Renal cortical epithelial cell (primary cell): ENCODE measurements at regions not wholly inside any gene's neighbourhood (a gene's known extent, or its start where the extent isn't known, plus 50 kb on each side); places are given as distances from the start of the nearest gene placed in this dataset.
A peak's percentile ranks its signal among the peaks of the same experiment; 100 is the strongest.

Source experiments
- DNase-seq: peaks from one replicate; pipeline ENCODE4 v3.0.0-alpha.2; 2011; ENCODE audit warnings: low read depth

DNA sequence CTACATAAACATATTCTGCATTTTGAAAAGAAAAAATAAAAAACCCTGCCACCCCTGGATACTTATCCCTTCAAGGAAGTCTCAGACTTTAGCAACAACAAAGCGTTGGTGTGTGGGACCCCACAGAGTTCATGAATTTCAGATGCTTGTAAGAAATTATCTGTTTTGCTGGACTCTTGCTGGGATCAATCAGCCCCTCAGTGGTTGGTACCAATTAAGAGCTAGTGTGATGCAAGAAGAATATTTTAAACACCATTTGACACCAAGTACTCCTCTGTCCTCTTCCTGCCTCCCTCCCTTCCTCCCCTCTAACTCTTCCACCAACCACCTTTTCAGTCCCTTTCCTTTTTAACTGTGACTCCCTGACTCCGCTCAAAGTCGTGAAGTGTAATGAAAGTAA, 51.5 kb downstream of the SST start:
- no peak for DNase-seq

DNA sequence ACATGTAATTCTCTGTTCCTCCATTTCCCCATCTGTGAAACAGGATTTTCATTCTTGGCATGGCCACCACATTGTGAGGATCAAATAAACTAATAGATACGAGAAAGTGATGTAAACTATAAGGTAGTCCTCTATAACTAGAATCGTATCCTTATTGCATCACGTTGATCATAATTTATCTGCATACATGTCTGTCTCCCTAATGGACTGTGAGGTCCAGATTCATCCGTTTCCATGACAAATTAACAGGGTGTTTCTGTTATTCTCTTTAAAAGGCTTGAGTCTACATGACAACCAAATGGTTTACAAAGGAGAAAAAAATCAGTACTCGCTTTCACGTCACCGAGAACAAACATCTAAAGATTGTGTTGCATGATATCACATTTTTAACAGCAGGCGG, 53.0 kb downstream of the SST start:
- no peak for DNase-seq

DNA sequence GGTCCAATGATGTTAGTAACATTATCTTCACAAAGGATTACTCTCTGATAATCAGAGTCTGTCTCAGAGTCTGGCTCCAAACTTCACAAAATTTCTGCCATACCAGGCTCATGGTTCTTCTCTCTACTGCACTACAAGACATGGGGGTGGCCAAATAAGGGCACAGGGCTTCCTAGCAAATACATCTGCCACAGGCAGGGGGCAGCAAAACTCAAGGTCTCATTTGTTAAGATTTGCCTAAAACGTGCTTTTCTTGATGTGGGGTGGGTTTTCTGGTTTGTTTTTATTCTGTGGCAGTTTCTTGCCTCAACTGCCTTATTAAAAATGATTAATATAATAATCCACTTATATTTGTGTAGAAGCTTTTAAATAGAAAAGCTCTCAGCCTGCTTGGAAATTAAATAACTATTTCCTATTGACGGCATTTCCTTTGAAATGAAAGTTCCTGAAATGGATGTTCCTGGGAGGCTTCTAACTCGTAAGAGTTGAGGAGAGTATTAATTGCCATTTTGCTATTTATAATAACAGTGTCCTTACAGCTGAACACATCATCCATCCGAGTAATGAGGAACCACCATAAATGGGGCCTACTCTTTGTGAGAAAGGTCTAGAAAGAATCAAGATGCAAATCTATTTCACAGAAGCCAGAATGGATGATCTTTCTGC, 53.8 kb downstream of the SST start:
- DNase-seq = peak; percentile 70

DNA sequence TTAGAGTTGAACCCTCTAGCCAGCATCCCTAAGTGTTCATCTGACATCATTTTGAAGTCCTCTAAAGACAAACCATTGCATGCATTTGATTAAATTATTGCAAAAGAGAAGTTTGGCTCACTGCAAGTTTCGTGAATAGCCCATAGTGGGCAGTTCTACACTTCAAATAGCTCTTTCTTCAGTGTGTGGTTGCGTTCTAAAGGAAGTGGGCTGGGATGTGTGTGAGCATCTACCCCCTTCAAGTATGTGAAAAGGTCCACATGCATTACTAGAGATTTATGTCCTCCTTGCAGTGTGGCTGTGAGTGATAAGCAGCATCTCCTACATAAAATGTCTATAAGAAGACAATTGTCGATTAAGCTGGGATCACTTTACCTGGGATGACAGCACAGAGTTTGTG, 54.6 kb downstream of the SST start:
- DNase-seq = no peak

DNA sequence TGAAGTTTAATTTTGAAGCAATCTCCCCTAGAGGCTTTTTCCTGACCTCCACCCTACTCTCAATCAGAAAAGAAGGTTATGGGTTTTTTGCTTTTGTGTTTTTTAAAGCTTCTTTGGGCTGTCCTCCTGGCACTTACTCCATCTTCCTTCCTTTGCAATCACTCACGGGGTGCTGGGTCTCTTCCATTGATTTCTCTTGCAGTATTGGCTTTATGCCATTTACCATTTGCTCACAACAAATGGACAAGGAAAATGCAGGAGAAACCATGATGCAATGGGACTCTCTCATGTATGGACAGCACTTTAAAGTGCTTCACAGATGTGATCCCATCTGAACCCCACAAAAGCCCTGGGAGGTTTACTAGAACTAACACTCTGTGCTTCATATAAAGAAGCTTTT, 57.5 kb downstream of the SST start:
- DNase-seq = no peak

DNA sequence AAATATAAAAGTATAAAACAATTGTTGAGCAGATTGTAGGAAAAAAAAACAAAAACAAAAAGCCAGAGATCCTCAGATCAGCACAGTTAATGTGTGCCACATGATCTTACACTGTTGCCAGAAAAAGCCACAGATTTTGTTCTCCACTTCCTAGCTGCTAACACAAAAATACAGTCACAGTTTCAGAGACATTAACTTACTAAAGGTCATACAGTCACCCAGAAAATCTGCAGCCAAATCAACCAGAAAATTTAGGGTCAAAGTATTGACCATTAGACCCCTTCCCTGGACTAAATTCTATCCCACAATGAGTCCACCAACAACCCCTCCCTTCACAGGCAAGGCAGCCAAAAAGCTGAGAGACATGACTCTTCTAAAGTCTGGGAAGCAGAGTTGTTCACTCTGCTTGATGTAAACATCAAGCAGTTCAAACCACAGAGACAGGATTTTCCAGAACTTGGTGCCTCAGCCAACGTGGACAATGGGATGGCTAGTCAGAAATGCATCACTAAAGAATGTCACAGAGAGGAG, 59.1 kb downstream of the SST start:
- DNase-seq = peak; percentile 92

DNA sequence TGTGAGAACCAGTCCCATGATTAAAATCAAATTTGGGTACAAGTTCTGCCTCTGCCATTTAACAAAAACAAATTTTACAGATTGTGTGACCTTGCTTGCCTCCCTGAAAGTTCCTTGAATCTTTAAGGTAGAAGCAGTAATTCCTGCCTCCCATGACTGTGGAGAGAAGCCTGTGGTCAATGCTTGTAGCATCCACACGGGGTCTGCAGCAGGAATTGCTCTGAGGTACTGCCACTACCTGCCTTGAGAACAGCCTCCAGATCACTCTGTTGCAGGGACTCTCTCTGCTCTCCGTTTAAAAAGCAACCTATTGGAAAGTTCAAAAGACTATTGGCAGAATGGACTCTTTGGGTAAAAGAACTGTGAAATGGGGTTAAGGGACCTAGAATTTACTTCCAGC, 75.9 kb downstream of the SST start:
- DNase-seq = no peak

DNA sequence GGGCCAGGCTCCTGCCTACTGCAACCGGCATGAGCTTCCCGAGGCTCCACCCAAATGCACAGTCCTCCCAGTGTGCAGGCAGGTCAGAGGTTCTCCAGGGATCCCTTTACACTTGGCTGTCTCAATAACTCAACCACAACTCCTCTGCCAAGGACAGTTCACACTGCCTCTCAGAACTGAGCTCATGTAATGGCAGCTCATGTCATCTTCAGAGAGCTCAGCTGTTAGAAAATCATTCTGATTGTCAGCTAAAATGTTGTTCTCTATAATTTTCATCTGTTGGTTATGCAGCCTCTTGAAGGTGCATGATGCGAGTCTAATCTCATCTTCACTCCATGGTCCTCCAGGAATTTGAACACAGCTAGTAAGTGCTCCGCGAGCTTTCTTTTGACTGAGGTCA, 76.7 kb downstream of the SST start:
- DNase-seq = peak; percentile 41

DNA sequence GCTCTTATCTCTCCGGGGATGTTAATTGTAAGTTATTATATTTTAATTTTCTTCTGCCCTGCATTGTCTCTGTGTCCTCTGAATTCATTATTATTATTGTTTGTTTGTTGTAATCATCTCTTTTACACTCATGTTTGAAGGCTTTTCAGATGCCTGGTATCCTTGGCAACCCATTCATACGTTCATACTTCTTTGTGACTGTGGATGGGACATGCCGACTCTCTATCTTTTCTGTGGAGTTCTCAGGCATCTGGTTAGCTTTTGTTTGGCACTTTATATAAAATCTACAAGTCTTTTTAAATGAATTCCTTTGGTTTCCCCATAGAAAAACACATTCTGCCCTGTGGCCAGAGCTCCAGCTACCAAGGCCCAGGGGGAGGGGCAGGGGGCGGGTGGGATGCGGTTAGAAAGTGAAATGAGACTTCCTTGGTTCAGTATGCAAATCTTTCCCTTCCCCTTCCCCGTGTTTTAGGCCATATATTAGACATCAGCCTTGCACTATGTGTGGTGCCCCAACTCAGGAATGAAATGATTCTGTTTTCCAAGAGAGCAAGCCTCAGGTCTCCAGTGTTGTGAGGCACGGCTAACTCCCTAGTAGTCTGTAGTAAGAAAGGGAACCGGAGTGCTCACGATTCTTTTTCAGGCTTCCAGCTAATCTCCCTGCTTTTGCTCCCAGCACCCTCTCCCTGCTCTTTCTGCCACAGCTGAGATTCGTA, 79.2 kb downstream of the SST start:
- DNase-seq = no peak

DNA sequence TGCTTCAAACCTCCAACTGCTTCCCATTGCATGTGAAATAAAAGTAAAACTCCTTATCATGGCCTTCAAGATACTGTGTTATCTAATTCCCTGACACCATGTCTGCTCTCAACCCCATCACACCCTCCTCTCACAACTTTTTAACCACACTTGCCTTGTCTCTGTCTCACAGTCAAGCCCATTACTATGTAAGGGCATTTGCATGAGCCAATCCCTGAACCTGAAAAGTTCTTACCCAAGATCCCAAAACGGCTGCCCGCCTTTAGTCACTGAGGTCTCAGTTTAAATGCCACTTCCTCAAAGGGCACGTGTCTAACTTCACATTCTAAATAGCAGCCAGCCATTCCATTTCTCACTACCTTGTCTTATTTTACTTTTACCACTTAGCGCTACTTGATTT, 83.1 kb downstream of the SST start:
- no peak for DNase-seq

DNA sequence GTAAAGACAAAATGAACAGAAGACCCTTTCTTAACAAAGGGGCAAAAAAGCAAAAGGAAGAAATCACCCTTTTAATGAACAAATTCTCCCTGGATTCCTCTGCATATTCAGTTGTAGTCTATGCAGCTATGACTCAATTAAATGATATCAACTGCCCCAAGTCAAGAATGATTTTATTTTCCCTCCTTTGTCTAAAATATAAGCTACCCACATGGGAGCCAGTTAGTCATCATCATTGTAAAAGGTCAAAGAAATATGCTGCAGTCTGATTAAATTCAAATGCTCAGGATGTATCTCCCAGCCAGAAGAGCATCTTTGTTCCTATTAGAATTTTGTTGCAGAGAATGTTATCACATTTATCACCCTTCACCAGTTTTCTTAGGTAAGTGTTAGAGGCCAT, 84.0 kb downstream of the SST start:
- no peak for DNase-seq

DNA sequence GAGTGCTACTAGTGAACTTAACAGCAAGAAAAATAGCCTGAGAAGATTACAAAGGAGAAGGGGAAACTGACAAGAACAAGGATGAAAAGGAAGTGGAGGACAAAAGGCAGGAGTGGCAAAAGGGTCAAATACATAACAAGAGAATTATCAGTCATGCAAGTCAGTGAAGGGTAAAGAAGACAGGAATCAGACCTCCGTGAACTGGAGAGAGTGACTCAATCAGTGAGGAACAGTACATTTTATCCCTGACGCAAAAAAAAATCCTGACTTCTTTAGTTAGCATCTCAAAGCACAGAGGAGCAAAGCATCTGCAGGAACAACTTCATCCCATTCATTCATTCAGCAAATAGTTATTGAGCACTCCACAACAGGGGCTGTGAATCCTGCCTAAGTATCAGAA, 97.8 kb downstream of the SST start:
- DNase-seq = peak; percentile 77

DNA sequence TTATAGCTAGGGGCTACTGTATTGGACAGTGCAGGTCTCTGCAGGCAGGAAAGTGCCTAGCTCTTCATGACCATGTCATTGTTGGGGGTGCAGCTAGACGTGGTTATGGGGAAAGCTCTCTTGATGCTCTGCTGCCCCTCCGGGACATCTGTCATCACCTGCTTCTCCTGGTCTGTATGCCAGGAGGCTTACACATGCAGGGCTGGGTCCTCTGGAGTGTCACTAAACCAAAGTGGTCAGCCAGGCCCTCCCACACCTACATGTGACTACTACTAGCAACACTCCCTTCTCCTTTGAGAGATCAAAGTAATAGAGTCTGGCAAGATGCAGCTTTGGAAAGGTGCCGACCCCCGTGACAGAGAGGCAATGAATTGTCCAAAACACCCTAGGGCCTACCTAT, 98.5 kb downstream of the SST start:
- no peak for DNase-seq

DNA sequence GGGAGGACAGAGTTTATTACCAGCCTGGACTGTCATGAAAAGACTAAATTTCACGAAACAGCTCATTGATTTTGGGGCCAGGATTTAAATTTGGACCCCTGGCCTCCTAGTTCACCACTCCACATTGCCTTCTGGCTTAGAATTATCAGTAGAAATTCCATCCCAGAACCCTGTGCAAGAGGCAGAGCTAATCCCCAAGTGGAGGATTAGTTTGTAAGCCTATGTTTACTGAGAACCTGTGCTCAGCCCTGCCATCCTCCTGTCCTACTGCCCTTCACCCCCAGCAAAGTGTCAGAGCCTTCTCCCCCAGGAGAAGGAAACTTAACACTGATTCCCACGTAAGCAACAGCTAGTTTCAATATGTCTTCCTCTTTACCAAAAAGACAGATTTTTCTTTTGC, 99.4 kb downstream of the SST start:
- DNase-seq = no peak

DNA sequence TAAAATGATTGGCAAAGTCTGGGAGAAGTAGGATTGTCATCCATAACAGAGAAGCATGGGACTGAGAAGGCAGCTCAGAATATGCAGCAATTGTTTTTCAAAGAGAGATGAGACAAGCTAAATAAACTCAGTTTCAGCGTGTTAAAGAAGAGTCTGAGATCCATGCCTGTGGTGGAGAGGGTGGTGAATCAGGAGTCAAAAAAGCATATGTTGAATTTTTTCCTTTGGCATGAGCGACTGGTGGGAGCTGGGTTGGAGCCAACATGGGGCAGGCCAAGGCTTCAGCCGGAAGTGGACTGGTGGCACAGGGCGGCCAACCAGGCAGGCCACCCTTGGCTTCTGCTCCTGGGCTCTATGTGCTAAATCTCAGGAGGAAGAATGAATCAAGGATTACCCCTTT, 102.0 kb downstream of the SST start:
- DNase-seq = no peak

DNA sequence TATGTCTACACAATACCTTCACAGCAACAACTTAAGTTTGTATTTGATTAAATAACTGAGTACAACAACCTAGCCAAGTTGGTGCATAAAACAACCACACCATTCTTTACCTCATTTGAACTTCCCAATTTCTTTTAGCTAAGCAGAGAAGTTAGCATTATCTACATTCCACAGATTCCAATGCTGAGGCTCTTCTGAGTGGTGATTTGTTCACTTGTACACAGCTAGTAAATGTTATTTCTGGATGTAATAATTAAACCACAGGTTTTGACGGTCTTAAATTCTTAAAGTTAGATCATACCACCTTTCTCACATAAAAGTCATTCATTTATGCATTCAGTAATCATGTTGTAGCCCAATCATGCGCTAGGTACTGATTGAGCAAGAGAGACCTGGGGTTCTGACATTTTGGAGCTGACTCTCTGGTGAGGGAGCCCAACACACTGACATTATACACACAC, 102.5 kb downstream of the SST start:
- DNase-seq = peak; percentile 100

DNA sequence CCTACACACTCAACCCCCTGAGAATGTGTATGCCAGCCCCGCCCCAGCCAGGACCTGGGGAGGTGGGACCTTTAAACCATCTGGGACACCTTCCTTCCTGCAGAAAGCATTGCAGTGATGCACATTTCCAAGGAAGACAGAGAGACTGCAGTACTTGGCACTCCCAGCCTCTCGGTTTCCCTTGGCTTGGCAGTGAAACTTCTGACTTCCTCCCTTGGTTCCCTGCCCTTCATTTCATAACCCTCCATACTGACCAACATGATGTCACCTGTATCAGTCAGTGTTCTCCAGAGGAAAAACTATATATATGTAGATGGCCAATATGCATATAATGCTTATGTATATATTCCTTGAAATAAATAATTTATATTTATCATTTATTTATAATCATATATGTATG, 103.2 kb downstream of the SST start:
- peak; percentile 81 for DNase-seq

DNA sequence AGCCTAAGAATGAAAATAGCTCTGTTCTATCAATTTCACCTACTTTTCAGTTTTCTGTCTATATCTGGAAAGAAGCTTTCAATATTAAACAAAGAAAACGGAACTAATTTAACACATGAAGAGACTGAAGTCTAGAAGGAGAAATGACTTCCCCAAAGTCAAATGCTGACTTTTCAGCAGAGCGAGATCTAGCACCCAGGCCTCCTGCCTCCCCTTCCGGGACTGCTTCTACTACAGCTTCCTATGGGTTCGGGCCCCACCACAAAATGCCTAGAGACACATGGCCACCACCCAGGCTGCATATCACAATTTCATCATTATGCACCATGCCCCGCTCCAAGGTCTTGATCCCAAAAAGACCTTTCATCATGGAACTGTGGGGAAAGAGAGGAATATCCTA, 104.5 kb downstream of the SST start:
- DNase-seq = no peak

DNA sequence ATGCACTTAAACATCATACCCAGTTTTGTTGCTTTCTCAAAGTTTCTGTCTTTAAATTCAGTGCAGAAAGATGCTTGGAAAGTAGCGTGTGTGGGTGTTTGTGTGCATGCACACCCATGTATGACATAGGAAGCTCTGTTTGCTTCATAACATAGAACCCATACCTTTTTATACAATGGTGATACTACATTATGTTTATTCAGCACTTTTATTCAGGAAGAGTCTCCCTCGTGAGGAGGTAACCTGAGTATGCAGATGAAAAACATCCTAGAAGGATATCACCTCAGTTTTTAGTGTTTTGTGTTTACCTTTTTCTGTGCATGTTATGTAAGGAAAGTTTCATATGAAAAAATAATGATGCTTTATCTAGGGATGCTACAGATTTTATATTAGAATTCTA, 111.2 kb downstream of the SST start:
- no peak for DNase-seq

DNA sequence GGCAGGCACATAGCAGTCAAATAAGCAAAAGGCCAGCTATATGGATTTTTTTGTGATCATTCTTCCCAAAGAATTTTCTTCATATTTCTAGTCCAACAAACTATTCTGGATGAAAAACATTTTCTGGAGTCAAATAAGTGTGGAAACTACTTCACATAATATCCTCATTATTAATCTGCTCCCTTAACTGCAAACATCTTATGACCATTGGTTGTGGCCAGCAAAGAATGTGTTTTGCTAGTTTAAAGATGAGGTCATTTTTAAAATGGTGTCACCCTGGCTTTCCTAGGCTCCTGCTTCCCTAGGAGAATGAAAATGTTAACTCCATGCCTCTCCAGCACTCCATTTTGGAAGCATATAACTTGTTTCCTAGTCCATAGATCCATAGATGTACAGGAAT, 118.8 kb downstream of the SST start:
- DNase-seq = peak; percentile 28

DNA sequence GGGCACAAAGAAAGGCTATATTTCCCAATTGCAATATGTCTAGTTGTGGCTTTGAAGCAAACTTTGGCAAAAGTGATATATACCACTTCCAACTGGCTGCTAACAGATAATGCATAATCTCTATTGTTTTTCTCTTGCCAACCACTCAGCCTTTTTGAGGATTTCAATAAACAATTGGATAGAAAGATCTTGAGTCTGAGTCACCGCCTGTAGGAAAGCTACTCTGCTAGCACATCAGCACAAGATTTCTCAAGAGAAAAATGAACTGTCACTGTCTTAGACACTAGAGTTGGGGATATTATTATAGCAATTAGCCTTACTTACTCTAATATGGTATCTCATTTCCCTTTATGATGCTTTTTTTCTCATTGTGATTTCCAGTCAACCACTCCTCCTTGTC, 119.7 kb downstream of the SST start:
- DNase-seq = peak; percentile 68

DNA sequence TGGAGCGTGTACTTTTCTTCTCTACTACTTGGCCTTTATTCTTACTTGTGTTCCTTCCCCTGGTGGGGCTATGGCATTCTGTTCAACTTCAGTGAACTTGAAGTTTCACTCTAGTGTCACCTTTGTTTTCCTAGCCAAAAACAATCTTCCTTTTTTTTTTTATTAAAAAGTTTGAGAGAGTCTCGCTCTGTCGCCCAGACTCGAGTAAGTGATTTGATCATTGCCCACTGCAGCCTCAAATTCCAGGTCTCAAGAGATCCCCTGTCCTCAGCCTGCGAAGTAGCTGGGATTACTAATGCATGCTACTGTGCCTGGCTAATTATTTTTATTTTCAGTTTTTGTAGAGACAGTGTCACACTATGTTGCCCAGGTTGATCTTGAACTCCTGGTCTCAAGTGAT, 124.8 kb downstream of the SST start:
- no peak for DNase-seq

DNA sequence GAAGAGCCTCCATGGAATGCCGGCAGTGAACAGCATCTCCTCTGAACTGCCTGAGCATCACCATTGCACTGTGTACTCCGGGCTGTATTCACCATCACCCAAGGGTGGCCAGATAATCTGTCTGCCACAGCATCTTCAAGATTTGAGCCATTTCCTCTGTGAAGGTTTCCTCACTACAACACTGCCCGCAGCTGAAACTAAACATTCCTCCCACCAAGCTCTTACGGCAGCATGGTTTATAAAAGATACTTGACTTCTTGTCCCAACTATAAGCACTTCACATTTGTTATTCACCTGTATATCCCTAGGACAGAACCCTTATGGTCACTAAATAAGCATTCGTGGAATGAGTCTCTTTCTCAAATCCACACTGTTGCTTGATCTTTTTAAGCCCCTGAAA, 125.9 kb downstream of the SST start:
- no peak for DNase-seq

DNA sequence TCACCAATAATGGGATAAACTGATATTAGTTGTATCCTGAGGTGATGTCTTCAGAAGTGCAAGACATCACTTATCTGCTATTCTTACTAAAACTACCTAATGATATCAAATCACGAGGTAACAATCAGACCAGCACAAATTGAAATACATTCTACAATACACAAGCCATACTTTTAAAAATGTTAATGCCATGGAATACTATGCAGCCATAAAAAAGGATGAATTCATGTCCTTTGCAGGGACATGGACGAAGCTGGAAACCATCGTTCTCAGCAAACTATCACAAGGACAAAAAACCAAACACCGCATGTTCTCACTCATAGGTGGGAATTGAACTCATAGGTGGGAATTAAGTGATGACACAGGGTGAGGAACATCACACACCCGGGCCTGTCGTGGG, 129.3 kb downstream of the SST start:
- DNase-seq = no peak
